ENCODE measurements at regions not wholly inside any gene's neighbourhood (a gene's known extent, or its start where the extent isn't known, plus 50 kb on each side); places are given as distances from the start of the nearest gene placed in this dataset.

- TF ChIP-seq CTCF (IDR thresholded peaks at IDR 0.05; ENCODE audit: poor library complexity): no peak
- TF ChIP-seq EZH2 (IDR thresholded peaks at IDR 0.05; ENCODE audit: borderline replicate concordance): no peak
- no peak for TF ChIP-seq EZH2phosphoT487 (IDR thresholded peaks at IDR 0.05; ENCODE audit: low read depth, severe bottlenecking, unreplicated experiment)
These were observed 215.3 kb upstream of the FOXA2 start for GRCh38 chr20:22799687-22800086.

Measured in hepatocyte (in vitro differentiated cells).